OCI-LY1 (cell line): ENCODE measurements at regions not wholly inside any gene's neighbourhood (a gene's known extent, or its start where the extent isn't known, plus 50 kb on each side); places are given as distances from the start of the nearest gene placed in this dataset.

Experiments
- H2AFZ ChIP-seq: fragments of 200-600 bp; sonication (generic), shearing (Covaris generic); 2 replicates; pipeline ENCODE4 v1.6.0; 2014; ENCODE audit warnings: antibody characterized with exemption, mild to moderate bottlenecking, low read length
- H3F3A ChIP-seq: fragments of 200-600 bp; sonication (generic), shearing (Covaris generic); 2 replicates; pipeline ENCODE4 v1.6.0; 2014; ENCODE audit warnings: mild to moderate bottlenecking, antibody characterized with exemption, low read length, moderate library complexity; ENCODE audit not compliant: insufficient read depth
- H3K27ac ChIP-seq: fragments of 200-600 bp; sonication (generic); 2 replicates; pipeline ENCODE4 v1.5.1; 2014; ENCODE audit warnings: low read length, mixed run types, mild to moderate bottlenecking, low read depth; ENCODE audit not compliant: poor library complexity, severe bottlenecking
- H3K27me3 ChIP-seq: fragments of 200-600 bp; sonication (generic); 2 replicates; pipeline ENCODE4 v1.6.0; 2014; ENCODE audit warnings: antibody characterized with exemption, mild to moderate bottlenecking, low read length, moderate library complexity; ENCODE audit not compliant: insufficient read depth
- H3K36me3 ChIP-seq: fragments of 200-600 bp; sonication (generic); 2 replicates; pipeline ENCODE4 v1.6.1; 2014; ENCODE audit warnings: mild to moderate bottlenecking, antibody characterized with exemption, low read length, moderate library complexity, mixed read lengths; ENCODE audit not compliant: insufficient read depth
- H3K4me1 ChIP-seq: fragments of 200-600 bp; sonication (generic); 2 replicates; pipeline ENCODE4 v1.5.1; 2014; ENCODE audit warnings: mild to moderate bottlenecking, low read length, moderate library complexity; ENCODE audit not compliant: insufficient read depth, severe bottlenecking
- H3K4me2 ChIP-seq: fragments of 200-600 bp; sonication (generic), shearing (Covaris generic); 2 replicates; pipeline ENCODE4 v1.6.1; 2014; ENCODE audit warnings: low read length
- H3K4me3 ChIP-seq: fragments of 200-600 bp; sonication (generic); 2 replicates; pipeline ENCODE4 v1.5.1; 2014; ENCODE audit warnings: low read length, low read depth, mild to moderate bottlenecking, mixed read lengths; ENCODE audit not compliant: poor library complexity, severe bottlenecking
- H3K79me2 ChIP-seq: fragments of 200-600 bp; shearing (Covaris generic); 2 replicates; pipeline ENCODE4 v1.6.1; 2016; ENCODE audit warnings: mixed run types, low read length, mixed read lengths; ENCODE audit not compliant: insufficient read depth
- H3K9ac ChIP-seq: fragments of 200-600 bp; sonication (generic), shearing (Covaris generic); 2 replicates; pipeline ENCODE4 v1.6.1; 2014; ENCODE audit warnings: mild to moderate bottlenecking, low read length, mixed read lengths
- H3K9me2 ChIP-seq: fragments of 200-600 bp; sonication (generic), shearing (Covaris generic); 2 replicates; pipeline ENCODE4 v1.6.1; 2014; ENCODE audit warnings: low read depth, mild to moderate bottlenecking, low read length, mixed read lengths
- H3K9me3 ChIP-seq: fragments of 200-600 bp; shearing (Covaris generic); 2 replicates; pipeline ENCODE4 v1.6.1; 2014; ENCODE audit warnings: low read length, mixed read lengths
- H4K20me1 ChIP-seq: fragments of 200-600 bp; sonication (generic), shearing (Covaris generic); 2 replicates; pipeline ENCODE4 v1.6.0; 2016; ENCODE audit warnings: mild to moderate bottlenecking, low read length; ENCODE audit not compliant: insufficient read depth
- EZH2 ChIP-seq: fragments of 200-600 bp; sonication (generic), shearing (Covaris generic); IDR thresholded peaks from 2 replicates; pipeline ENCODE4 v1.8.0; 2017; ENCODE audit warnings: borderline replicate concordance, mixed run types, mild to moderate bottlenecking, antibody characterized with exemption, low read length, moderate library complexity, mixed read lengths
- TF ChIP-seq, protein P1 (sequence below): fragments of 200-600 bp; sonication (generic), shearing (Covaris generic); IDR thresholded peaks from 2 replicates; pipeline ENCODE4 v1.5.1; 2017; ENCODE audit warnings: mild to moderate bottlenecking, antibody characterized with exemption, low read length, moderate library complexity, mixed read lengths

DNA sequence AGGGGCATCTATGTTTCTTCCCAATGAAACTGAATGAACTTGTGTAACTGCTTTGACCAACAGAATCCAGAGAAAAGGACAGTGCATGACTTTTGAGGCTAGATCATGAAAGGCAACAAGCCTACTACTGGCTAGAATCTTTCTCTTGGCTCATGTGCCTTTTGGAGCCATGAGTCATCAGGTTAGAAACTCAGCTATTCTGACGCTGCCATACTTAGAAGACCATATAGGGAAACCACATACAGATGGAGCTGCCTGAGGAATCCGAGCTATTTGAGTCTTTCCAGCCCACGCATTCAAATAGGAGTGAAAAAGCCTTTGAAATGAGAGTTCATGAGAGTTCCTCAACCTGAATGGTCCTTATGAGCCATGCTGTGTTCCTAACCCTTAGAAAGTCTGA is 738.5 kb upstream of the CHRM3 start:
- H3K36me3 ChIP-seq = no peaks in the 10 kb centered on the region
- H2AFZ ChIP-seq = no peak overlapping the region
- no peaks in the 10 kb centered on the region for H3K4me1 ChIP-seq
- TF ChIP-seq, protein P1, sequence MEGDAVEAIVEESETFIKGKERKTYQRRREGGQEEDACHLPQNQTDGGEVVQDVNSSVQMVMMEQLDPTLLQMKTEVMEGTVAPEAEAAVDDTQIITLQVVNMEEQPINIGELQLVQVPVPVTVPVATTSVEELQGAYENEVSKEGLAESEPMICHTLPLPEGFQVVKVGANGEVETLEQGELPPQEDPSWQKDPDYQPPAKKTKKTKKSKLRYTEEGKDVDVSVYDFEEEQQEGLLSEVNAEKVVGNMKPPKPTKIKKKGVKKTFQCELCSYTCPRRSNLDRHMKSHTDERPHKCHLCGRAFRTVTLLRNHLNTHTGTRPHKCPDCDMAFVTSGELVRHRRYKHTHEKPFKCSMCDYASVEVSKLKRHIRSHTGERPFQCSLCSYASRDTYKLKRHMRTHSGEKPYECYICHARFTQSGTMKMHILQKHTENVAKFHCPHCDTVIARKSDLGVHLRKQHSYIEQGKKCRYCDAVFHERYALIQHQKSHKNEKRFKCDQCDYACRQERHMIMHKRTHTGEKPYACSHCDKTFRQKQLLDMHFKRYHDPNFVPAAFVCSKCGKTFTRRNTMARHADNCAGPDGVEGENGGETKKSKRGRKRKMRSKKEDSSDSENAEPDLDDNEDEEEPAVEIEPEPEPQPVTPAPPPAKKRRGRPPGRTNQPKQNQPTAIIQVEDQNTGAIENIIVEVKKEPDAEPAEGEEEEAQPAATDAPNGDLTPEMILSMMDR = no peak
- TF ChIP-seq EZH2 = no peak
- no peaks in the 10 kb centered on the region for H3K9me3 ChIP-seq
- H3K79me2 ChIP-seq = no peaks in the 10 kb centered on the region
- H3K9me2 ChIP-seq = no peaks in the 10 kb centered on the region
- no peaks in the 10 kb centered on the region for H4K20me1 ChIP-seq
- H3K4me3 ChIP-seq = no peak overlapping the region
- no peaks in the 10 kb centered on the region for H3K27me3 ChIP-seq
- no peak overlapping the region for H3K27ac ChIP-seq
- no peaks in the 10 kb centered on the region for H3F3A ChIP-seq
- no peak overlapping the region for H3K4me2 ChIP-seq
- no peak overlapping the region for H3K9ac ChIP-seq

DNA sequence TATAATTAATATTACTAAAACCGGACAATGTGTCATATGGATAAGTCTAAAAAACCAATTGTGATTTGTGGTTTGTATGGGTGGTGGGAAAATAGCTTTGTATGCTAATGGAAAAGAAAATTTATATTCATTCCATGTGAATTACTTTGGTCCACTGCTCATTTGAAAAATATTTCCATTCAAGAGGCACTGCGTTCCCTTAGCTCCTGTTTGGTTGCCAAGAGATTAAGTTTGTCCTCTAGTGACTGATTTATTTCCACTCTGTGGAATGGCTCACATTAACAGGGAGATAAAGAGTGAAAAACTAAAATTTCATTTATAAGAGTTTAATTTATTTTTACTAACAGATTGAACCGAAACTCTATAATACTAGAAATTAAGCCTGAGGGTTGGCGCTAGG is 744.1 kb upstream of the CHRM3 start:
- H3K9me3 ChIP-seq = no peaks in the 10 kb centered on the region
- H3K4me1 ChIP-seq = no peaks in the 10 kb centered on the region
- TF ChIP-seq, protein P1 = no peak
- no peak for TF ChIP-seq EZH2
- no peaks in the 10 kb centered on the region for H3K79me2 ChIP-seq
- H3K9me2 ChIP-seq = no peaks in the 10 kb centered on the region
- H3K27ac ChIP-seq = no peak overlapping the region
- no peaks in the 10 kb centered on the region for H3K36me3 ChIP-seq
- no peaks in the 10 kb centered on the region for H3K27me3 ChIP-seq
- no peaks in the 10 kb centered on the region for H4K20me1 ChIP-seq
- H3K4me3 ChIP-seq = no peak overlapping the region
- H3K9ac ChIP-seq = no peak overlapping the region
- no peak overlapping the region for H2AFZ ChIP-seq
- H3K4me2 ChIP-seq = no peak overlapping the region
- 0 out of 2 replicates have a peak, but pooled peaks cover 4% of the 10 kb centered on the region for H3F3A ChIP-seq

- H3K27ac ChIP-seq = no peak overlapping the region
- 0 out of 2 replicates have a peak, but pooled peaks cover 4% of the 10 kb centered on the region for H3F3A ChIP-seq
- H3K9ac ChIP-seq = no peak overlapping the region
- no peaks in the 10 kb centered on the region for H4K20me1 ChIP-seq
- H3K4me2 ChIP-seq = no peak overlapping the region
- no peaks in the 10 kb centered on the region for H3K9me2 ChIP-seq
- no peak overlapping the region for H3K4me3 ChIP-seq
- no peaks in the 10 kb centered on the region for H3K9me3 ChIP-seq
- H3K4me1 ChIP-seq = no peaks in the 10 kb centered on the region
- H3K79me2 ChIP-seq = no peaks in the 10 kb centered on the region
- no peaks in the 10 kb centered on the region for H3K36me3 ChIP-seq
- TF ChIP-seq, protein P1 = no peak
- TF ChIP-seq EZH2 = no peak
- H2AFZ ChIP-seq = no peak overlapping the region
- H3K27me3 ChIP-seq = no peaks in the 10 kb centered on the region
Measured at GRCh38 chr1:238639861-238640260, 746.5 kb upstream of the CHRM3 start.
